HL-60 (cell line): ENCODE measurements at regions not wholly inside any gene's neighbourhood (a gene's known extent, or its start where the extent isn't known, plus 50 kb on each side); places are given as distances from the start of the nearest gene placed in this dataset.
A peak's percentile ranks its signal among the peaks of the same experiment; 100 is the strongest.

Source experiments
- DNase-seq, 2 experiments: peaks; one replicate each; pipeline ENCODE4 v3.0.0-alpha.2; 2010 to 2020; ENCODE audit warnings: low read depth in 1 of 2, low spot score in 1 of 2
- H3K27ac ChIP-seq: fragments of 250-450 bp; sonication (Bioruptor Pico); replicated peaks from 2 replicates; pipeline ENCODE4 v1.5.1; 2020; ENCODE audit warnings: mild to moderate bottlenecking, moderate library complexity
- H3K27me3 ChIP-seq: fragments of 250-450 bp; sonication (Bioruptor Pico); 2 replicates; pipeline ENCODE4 v1.5.1; 2021; ENCODE audit warnings: mild to moderate bottlenecking, moderate library complexity; ENCODE audit not compliant: insufficient read depth, poor library complexity, severe bottlenecking
- H3K4me3 ChIP-seq: replicated peaks from 2 replicates; pipeline ENCODE4 v1.5.1; 2011; ENCODE audit warnings: mild to moderate bottlenecking, control low read depth, low read length; ENCODE audit not compliant: insufficient read depth
- GABPA ChIP-seq: IDR thresholded peaks from 2 replicates; pipeline ENCODE4 v1.6.1; 2012; ENCODE audit warnings: low read depth
- POLR2AphosphoS5 ChIP-seq: IDR thresholded peaks from 2 replicates; pipeline ENCODE4 v1.6.1; 2012; ENCODE audit warnings: low read depth
- SPI1 ChIP-seq: IDR thresholded peaks from 2 replicates; pipeline ENCODE4 v1.6.1; 2012; ENCODE audit warnings: low read depth, mild to moderate bottlenecking, borderline replicate concordance
- TF ChIP-seq, protein P1 (sequence below): IDR thresholded peaks from one replicate; pipeline ENCODE4 v1.5.1; 2011; ENCODE audit warnings: low read length, control low read depth, inconsistent platforms; ENCODE audit not compliant: insufficient read depth
- TF ChIP-seq, protein P2 (sequence below): IDR thresholded peaks from 2 replicates; pipeline ENCODE4 v1.6.1; 2012; ENCODE audit warnings: low read depth; ENCODE audit not compliant: insufficient replicate concordance

DNA sequence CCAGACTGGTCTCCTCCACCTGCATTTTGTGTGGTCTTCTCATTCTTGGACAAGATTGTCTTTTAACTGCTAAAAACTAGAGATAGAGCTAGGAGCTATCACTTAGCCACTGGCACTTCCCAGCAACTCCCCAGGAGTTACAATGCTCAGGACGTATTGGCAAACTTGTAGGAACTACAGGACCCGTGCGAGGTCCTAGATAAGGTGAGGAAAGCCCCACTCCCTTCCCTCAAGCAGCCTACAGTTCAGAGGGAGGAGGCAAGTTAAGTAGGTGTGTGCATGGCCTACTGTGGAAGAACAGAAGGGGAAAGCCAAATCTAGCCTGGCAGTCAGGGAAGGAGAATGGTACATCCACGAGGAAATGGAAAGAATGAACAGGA, 504.7 kb upstream of the PROK2 start:
- no peak for TF ChIP-seq POLR2AphosphoS5
- TF ChIP-seq SPI1 = no peak
- TF ChIP-seq, protein P1, sequence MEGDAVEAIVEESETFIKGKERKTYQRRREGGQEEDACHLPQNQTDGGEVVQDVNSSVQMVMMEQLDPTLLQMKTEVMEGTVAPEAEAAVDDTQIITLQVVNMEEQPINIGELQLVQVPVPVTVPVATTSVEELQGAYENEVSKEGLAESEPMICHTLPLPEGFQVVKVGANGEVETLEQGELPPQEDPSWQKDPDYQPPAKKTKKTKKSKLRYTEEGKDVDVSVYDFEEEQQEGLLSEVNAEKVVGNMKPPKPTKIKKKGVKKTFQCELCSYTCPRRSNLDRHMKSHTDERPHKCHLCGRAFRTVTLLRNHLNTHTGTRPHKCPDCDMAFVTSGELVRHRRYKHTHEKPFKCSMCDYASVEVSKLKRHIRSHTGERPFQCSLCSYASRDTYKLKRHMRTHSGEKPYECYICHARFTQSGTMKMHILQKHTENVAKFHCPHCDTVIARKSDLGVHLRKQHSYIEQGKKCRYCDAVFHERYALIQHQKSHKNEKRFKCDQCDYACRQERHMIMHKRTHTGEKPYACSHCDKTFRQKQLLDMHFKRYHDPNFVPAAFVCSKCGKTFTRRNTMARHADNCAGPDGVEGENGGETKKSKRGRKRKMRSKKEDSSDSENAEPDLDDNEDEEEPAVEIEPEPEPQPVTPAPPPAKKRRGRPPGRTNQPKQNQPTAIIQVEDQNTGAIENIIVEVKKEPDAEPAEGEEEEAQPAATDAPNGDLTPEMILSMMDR = no peak
- TF ChIP-seq GABPA = no peak
- TF ChIP-seq, protein P2, sequence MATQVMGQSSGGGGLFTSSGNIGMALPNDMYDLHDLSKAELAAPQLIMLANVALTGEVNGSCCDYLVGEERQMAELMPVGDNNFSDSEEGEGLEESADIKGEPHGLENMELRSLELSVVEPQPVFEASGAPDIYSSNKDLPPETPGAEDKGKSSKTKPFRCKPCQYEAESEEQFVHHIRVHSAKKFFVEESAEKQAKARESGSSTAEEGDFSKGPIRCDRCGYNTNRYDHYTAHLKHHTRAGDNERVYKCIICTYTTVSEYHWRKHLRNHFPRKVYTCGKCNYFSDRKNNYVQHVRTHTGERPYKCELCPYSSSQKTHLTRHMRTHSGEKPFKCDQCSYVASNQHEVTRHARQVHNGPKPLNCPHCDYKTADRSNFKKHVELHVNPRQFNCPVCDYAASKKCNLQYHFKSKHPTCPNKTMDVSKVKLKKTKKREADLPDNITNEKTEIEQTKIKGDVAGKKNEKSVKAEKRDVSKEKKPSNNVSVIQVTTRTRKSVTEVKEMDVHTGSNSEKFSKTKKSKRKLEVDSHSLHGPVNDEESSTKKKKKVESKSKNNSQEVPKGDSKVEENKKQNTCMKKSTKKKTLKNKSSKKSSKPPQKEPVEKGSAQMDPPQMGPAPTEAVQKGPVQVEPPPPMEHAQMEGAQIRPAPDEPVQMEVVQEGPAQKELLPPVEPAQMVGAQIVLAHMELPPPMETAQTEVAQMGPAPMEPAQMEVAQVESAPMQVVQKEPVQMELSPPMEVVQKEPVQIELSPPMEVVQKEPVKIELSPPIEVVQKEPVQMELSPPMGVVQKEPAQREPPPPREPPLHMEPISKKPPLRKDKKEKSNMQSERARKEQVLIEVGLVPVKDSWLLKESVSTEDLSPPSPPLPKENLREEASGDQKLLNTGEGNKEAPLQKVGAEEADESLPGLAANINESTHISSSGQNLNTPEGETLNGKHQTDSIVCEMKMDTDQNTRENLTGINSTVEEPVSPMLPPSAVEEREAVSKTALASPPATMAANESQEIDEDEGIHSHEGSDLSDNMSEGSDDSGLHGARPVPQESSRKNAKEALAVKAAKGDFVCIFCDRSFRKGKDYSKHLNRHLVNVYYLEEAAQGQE = no peak
- H3K27me3 ChIP-seq = no peaks in the 10 kb centered on the region
- no peak for DNase-seq
- no peak overlapping the region for H3K27ac ChIP-seq
- H3K4me3 ChIP-seq = no peak overlapping the region

DNA sequence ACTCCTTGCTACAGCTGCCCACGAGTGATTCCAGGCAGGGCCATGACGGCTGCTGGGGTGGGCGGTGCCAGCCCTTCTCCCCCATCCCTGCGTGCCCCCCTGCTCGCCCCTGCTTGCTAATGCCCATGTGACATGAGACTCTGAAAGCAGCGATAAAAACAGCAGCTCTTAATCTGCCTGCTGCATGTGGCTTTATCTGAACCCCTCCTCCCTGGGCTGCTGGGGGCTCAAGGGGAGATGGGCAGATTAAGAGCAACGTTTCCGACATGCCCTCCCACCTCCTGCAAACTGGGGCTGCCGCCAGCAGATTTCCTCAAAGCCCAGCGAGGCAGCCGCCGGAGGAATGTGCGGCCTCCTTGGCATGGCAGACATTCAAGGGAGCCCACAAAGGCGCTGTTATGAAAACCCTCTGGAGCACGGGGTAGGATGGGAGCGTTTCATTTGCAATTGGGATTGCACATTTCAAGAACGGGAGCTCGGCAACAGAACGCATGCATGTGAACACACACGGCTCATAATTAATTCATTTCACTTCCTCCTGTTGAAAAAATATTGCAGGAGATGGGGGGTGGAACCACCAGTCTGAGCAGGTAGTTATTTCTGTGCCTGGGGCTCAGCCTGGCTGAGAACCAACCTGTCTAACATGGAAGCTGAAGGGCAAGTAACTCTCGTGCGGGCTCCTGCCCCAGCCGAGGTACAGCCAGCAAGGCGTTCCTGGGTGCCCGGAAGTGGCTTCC, 504.2 kb upstream of the PROK2 start:
- no peak overlapping the region for H3K27ac ChIP-seq
- no peak for DNase-seq
- H3K4me3 ChIP-seq = no peak overlapping the region
- TF ChIP-seq GABPA (no peak), SPI1 (0 out of 2 replicates have a peak, but pooled peaks have one; percentile 3)
- TF ChIP-seq, protein P1 = no peak
- no peaks in the 10 kb centered on the region for H3K27me3 ChIP-seq

DNA sequence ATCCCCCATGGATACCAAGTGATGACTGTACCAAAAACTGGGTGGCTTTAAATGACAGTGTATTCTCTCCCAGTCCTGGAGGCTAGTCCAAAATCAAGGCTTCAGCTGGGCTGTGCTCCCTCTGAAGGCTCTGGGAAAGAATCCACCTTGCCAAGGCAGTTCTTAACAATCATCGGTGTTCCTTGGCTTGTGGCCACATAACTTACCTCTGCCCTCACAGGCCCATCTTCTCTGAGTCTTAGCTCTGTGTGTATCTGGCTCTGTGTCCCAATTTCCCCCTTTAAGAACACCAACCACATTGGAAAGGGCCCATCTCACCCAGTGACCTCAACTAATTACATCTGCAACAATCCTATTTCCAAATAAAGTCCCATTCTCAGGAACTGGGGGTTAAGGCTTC, 503.0 kb upstream of the PROK2 start:
- no peaks in the 10 kb centered on the region for H3K27me3 ChIP-seq
- no peak for DNase-seq
- TF ChIP-seq GABPA = no peak
- TF ChIP-seq SPI1 = no peak
- H3K27ac ChIP-seq = no peak overlapping the region
- H3K4me3 ChIP-seq = no peak overlapping the region

DNA sequence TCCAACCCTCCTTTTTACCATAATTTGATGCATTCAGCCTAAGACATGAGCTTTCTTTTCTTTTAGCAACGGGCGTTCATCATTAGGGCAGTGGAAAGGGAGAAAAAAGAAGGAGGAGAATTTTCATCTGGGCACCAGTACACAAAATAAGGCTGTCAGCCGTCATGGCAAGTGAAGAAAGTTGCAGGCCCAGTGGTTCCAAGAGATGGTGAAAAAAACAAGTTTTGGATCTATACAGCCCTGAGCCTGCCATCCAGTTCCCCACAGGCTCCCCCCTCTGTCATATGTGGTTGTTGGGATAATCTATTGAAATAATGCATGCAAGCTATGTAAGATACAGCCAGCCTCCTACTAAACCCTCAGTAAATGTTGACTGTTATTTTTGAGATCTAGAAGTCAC, 500.6 kb upstream of the PROK2 start:
- no peak for DNase-seq
- H3K27me3 ChIP-seq = no peaks in the 10 kb centered on the region
- no peak overlapping the region for H3K27ac ChIP-seq
- TF ChIP-seq, protein P1 = no peak
- no peak for TF ChIP-seq POLR2AphosphoS5
- TF ChIP-seq GABPA = no peak
- TF ChIP-seq SPI1 = no peak
- TF ChIP-seq, protein P2 = no peak
- no peak overlapping the region for H3K4me3 ChIP-seq
